T-cell (primary cell): ENCODE measurements at regions not wholly inside any gene's neighbourhood (a gene's known extent, or its start where the extent isn't known, plus 50 kb on each side); places are given as distances from the start of the nearest gene placed in this dataset.
A peak's percentile ranks its signal among the peaks of the same experiment; 100 is the strongest.

Experiments
- ATAC-seq, 4 experiments: fragments of 200-7000 bp in 3 of 4; fragments of 150-1000 bp in 1 of 4; cut with Tn5 transposase; replicated peaks in 1 of 4; 1 replicate in 3 of 4; 2 replicates in 1 of 4; pipeline ENCODE4 v1.10.0; 2021; ENCODE audit warnings: moderate library complexity in 3 of 4, mild to moderate bottlenecking in 2 of 4, moderate number of reproducible peaks in 1 of 4
- CTCF ChIA-PET, 2 donors: fragments of 300-600 bp; sonication (Branson Sonifier 250); formaldehyde crosslinking; loops; one replicate each; lab custom pipeline; 2022; ENCODE audit warnings: antibody characterized with exemption in 2 of 2; lab: Charles Lee
- POLR2A ChIA-PET, 2 donors: fragments of 300-600 bp; sonication (Branson Sonifier 250); formaldehyde crosslinking; loops; one replicate each; lab custom pipeline; 2022; ENCODE audit warnings: antibody characterized with exemption in 2 of 2; lab: Charles Lee
- DNase-seq, 35 experiments: peaks; one replicate each; pipeline versions ENCODE4 v3.0.0 to v3.0.0-alpha.2; 2013 to 2023
- H3K27ac ChIP-seq: one replicate; pipeline ENCODE4 v1.5.1; 2013; ENCODE audit warnings: low read length
- H3K27me3 ChIP-seq, 2 experiments: replicated peaks in 1 of 2; 1 replicate in 1 of 2; 2 replicates in 1 of 2; pipeline versions ENCODE4 v1.6.1 to v1.7.0; 2013; ENCODE audit warnings: low read length in 1 of 2, mixed read lengths in 1 of 2; ENCODE audit not compliant: control insufficient read depth in 2 of 2, insufficient read depth in 2 of 2; ENCODE audit errors: extremely low read depth in 1 of 2
- H3K36me3 ChIP-seq, 2 donors: 1 replicate in 1 of 2; 2 replicates in 1 of 2; pipeline versions ENCODE4 v1.6.1 to v1.7.0; 2013; ENCODE audit warnings: low read length in 1 of 2; ENCODE audit not compliant: control insufficient read depth in 2 of 2, insufficient read depth in 1 of 2; ENCODE audit errors: extremely low read depth in 1 of 2
- H3K4me1 ChIP-seq, 2 experiments: 1 replicate in 1 of 2; 2 replicates in 1 of 2; pipeline versions ENCODE4 v1.6.1 to v1.7.0; 2013; ENCODE audit warnings: low read length in 2 of 2, mixed read lengths in 1 of 2; ENCODE audit not compliant: insufficient read depth in 2 of 2, control insufficient read depth in 1 of 2; ENCODE audit errors: extremely low read depth in 1 of 2
- H3K4me3 ChIP-seq, 2 donors: 1 replicate in 1 of 2; 2 replicates in 1 of 2; pipeline versions ENCODE4 v1.5.1 to v1.7.0; 2013; ENCODE audit warnings: mild to moderate bottlenecking in 2 of 2, low read length in 1 of 2, moderate library complexity in 1 of 2; ENCODE audit not compliant: control insufficient read depth in 1 of 2; ENCODE audit errors: extremely low read depth in 1 of 2
- H3K9me3 ChIP-seq: 2 replicates; pipeline ENCODE4 v1.7.0; 2013
- H3K27ac Mint-ChIP-seq, 2 donors: one replicate each; pipeline ENCODE4 v1.8.0; 2020 to 2021; ENCODE audit warnings: mild to moderate bottlenecking in 2 of 2, mixed read lengths in 2 of 2
- H3K27me3 Mint-ChIP-seq, 2 donors: one replicate each; pipeline ENCODE4 v1.8.0; 2021 to 2022; ENCODE audit warnings: mixed read lengths in 2 of 2
- H3K36me3 Mint-ChIP-seq: one replicate; pipeline ENCODE4 v1.8.0; 2021; ENCODE audit warnings: mixed read lengths
- H3K4me1 Mint-ChIP-seq, 3 donors: one replicate each; pipeline ENCODE4 v1.8.0; 2020 to 2022; ENCODE audit warnings: mixed read lengths in 3 of 3, mild to moderate bottlenecking in 1 of 3
- H3K4me3 Mint-ChIP-seq, 3 donors: one replicate each; pipeline ENCODE4 v1.8.0; 2020 to 2022; ENCODE audit warnings: mild to moderate bottlenecking in 3 of 3, mixed read lengths in 3 of 3, moderate library complexity in 3 of 3
- H3K9me3 Mint-ChIP-seq, 3 donors: one replicate each; pipeline ENCODE4 v1.8.0; 2020 to 2022; ENCODE audit warnings: mixed read lengths in 3 of 3
- WGBS: methylation state at CpG from one replicate; pipeline ENCODE4 v1.1.5; 2013; ENCODE audit warnings: missing lambda C conversion rate; ENCODE audit not compliant: insufficient coverage; 5-methylcytosine and 5-hydroxymethylcytosine counted together

DNA sequence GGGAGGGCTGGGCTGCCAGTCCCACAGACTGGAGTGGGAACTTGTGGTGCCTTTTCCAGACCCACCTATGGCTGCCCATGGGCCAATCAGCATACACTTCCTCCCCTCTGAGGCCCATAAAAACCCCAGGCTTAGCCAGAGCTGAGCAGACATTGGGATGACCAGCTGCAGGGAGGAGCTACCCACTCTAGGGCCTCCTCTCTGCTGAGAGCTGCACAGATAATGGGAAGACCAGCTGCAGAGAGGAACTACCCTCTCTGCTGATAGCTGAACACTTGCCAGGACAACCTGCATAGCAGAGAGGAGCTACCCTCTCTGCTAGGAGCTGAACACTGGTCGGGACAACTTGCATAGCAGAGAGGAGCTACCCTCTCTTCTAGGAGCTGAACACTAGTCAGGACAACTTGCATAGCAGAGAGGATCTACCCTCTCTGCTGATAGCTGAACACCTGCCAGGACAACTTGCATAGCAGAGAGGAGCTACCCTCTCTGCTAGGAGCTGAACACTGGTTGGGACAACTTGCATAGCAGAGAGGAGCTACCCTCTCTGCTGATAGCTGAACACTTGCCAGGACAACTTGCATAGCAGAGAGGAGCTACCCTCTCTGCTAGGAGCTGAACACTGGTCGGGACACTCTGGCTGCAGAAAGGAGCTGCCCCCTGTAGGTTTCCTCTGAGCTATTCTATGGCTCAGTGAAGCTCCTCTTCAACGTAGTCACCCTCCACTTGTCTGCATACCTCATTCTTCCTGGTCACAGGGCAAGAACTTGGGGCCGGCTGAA, 88.3 kb upstream of the CACUL1 start:
- 38% methylated on average over 2 of the region's 4 CpGs for WGBS
- no peaks in the 10 kb centered on the region for H3K36me3 Mint-ChIP-seq
- H3K4me3 ChIP-seq = no peak overlapping the region
- H3K4me1 Mint-ChIP-seq = peaks cover 3 to 7% (median 6%) of the 10 kb centered on the region in 3 donors
- ChIA-PET CTCF (interaction anchor here in 1 of 2 donors (0.6 kb wide), 1 partner anchor 11 kb away, joined by 3 read pairs; no protein-coding TSS in a partner anchor), POLR2A (no interaction called here)
- ATAC-seq (no peak), DNase-seq (no peak)
- H3K9me3 ChIP-seq = no peaks in the 10 kb centered on the region
- H3K36me3 ChIP-seq = no peaks in the 10 kb centered on the region
- H3K27me3 ChIP-seq = peaks cover 0 to 3% of the 10 kb centered on the region in 2 experiments
- no peak overlapping the region for H3K27ac ChIP-seq
- H3K27me3 Mint-ChIP-seq = peaks cover 6 to 13% of the 10 kb centered on the region in 2 donors
- H3K27ac Mint-ChIP-seq = no peak overlapping the region
- no peaks in the 10 kb centered on the region for H3K4me1 ChIP-seq
- H3K4me3 Mint-ChIP-seq = no peak overlapping the region
- H3K9me3 Mint-ChIP-seq = no peaks in the 10 kb centered on the region

DNA sequence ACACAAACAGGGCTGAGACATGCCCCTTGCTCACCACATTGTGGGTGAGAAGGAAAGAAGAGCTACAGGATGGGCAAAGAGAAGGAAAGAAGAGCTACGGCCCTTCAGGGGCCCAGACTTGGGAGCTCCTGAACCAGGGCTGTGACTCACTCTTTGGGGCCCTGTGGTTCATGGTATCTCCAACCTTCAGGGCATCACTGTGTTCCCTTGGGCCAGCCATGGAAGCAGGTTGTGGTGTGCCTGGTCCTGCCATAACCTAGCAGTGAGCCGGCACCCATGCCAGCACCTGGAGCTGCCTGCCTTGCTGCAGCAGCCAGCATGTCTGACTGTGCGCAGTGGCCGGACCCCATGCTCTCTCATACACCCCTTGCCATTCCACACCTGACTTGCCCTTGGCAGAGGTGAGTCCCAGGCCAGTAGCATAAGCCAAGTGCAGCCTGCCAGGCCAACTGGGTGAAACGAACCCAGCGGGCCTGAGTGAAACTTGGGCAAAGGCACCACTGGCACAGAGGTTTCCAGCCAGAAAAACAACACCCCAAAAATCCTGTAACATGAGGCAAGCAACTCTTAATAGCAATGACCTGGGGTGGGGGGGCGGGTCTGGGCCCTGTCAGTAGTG, 89.0 kb upstream of the CACUL1 start:
- H3K4me3 ChIP-seq = no peak overlapping the region
- Mint-ChIP-seq H3K36me3 (no peaks in the 10 kb centered on the region), H3K4me1 (peaks cover 3 to 7% (median 6%) of the 10 kb centered on the region in 3 donors), H3K4me3 (no peak overlapping the region), H3K27me3 (peaks cover 6 to 13% of the 10 kb centered on the region in 2 donors), H3K9me3 (no peaks in the 10 kb centered on the region), H3K27ac (no peak overlapping the region)
- CTCF ChIA-PET = interaction anchor here in 1 of 2 donors (0.6 kb wide), 1 partner anchor 10 kb away, joined by 3 read pairs; no protein-coding TSS in a partner anchor
- H3K36me3 ChIP-seq = no peaks in the 10 kb centered on the region
- DNase-seq (no peak), ATAC-seq (no peak)
- no peak overlapping the region for H3K27ac ChIP-seq
- H3K9me3 ChIP-seq = no peaks in the 10 kb centered on the region
- POLR2A ChIA-PET = no interaction called here
- H3K27me3 ChIP-seq = peaks cover 0 to 3% of the 10 kb centered on the region in 2 experiments
- WGBS = 79% methylated on average over 4 of the region's 7 CpGs
- H3K4me1 ChIP-seq = no peaks in the 10 kb centered on the region

DNA sequence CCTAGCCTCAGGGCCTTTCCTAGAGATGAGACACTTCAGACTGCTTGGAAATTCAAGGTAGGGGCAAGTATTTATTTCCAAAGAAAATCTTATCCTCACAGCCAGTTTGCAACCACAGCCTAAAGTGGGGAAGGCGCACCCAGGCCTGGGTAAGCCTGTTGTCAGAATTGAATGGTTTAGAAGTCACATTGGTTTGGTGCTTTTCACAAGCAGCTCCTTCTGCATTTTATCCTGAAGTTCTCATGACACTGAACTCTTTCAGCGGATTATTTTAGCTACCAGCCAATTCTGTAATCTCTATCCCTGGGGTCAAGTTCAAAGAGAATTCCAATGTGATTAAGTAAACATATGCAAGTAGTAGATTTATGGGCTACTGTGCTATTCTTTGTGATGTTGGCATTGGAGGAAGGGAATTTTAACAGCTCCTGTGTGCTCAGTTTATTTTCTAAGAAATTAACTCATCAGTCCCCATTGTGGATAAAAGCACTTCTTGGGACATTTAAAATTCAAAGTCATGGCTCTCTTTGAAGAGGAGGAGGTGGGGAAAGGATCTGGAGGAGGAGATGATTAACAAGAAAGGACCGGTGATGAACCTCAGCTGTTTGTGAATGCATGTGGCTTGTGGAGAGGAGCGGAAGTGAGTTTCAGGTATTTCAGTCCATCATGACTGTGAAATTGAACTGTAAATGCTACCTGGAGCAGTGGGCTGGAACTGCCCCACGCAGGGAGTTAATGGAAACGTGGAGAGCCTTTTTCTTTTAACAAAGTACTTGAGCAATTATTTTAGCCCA, 90.2 kb upstream of the CACUL1 start:
- CTCF ChIA-PET = no interaction called here

DNA sequence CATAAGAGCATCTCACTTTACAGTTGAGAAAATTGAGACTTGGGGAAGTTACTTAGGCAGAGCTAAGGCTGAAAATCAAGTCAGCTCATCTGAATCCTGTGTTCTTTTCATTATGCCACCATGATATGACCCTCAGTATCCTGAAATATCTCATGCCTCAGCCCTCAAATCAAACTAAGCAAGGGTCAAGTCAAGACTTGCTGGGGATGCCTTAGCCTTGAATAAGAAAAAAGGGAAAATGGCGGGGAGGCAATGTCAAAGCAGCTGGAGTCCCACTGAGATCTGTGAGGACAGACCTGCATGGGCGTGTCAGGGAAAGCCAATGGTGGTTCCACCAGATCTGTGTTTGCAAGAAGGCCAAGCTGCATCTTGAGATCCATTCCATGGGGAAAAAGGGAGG, 91.0 kb upstream of the CACUL1 start:
- no peaks in the 10 kb centered on the region for H3K36me3 Mint-ChIP-seq
- H3K4me3 Mint-ChIP-seq = no peak overlapping the region
- POLR2A ChIA-PET = no interaction called here
- H3K4me1 ChIP-seq = no peaks in the 10 kb centered on the region
- no peak for DNase-seq
- no peak overlapping the region for H3K27ac Mint-ChIP-seq
- peaks cover 6 to 13% of the 10 kb centered on the region in 2 donors for H3K27me3 Mint-ChIP-seq
- no peak overlapping the region for H3K4me3 ChIP-seq
- no peaks in the 10 kb centered on the region for H3K9me3 ChIP-seq
- no peaks in the 10 kb centered on the region for H3K36me3 ChIP-seq
- peaks cover 0 to 3% of the 10 kb centered on the region in 2 experiments for H3K27me3 ChIP-seq
- no peak for ATAC-seq
- no peak overlapping the region for H3K27ac ChIP-seq
- no peaks in the 10 kb centered on the region for H3K4me1 Mint-ChIP-seq
- CTCF ChIA-PET = no interaction called here
- no peaks in the 10 kb centered on the region for H3K9me3 Mint-ChIP-seq
- 62% methylated on average over 2 of the region's 2 CpGs for WGBS

More for the DNA sequence above, 90.2 kb upstream of the CACUL1 start:
- Histone ChIP-seq H3K9me3 (no peaks in the 10 kb centered on the region), H3K36me3 (no peaks in the 10 kb centered on the region), H3K4me3 (no peak overlapping the region), H3K27me3 (peaks cover 0 to 3% of the 10 kb centered on the region in 2 experiments), H3K4me1 (no peaks in the 10 kb centered on the region), H3K27ac (no peak overlapping the region)
- Mint-ChIP-seq H3K9me3 (no peaks in the 10 kb centered on the region), H3K4me1 (peaks cover under 1 to 4% (median 3%) of the 10 kb centered on the region in 3 donors), H3K27ac (no peak overlapping the region), H3K4me3 (no peak overlapping the region), H3K27me3 (peaks cover 6 to 13% of the 10 kb centered on the region in 2 donors), H3K36me3 (no peaks in the 10 kb centered on the region)
- DNase-seq = no peak
- WGBS = 50% methylated on average over 1 of the region's 6 CpGs
- POLR2A ChIA-PET = no interaction called here
- ATAC-seq = no peak

DNA sequence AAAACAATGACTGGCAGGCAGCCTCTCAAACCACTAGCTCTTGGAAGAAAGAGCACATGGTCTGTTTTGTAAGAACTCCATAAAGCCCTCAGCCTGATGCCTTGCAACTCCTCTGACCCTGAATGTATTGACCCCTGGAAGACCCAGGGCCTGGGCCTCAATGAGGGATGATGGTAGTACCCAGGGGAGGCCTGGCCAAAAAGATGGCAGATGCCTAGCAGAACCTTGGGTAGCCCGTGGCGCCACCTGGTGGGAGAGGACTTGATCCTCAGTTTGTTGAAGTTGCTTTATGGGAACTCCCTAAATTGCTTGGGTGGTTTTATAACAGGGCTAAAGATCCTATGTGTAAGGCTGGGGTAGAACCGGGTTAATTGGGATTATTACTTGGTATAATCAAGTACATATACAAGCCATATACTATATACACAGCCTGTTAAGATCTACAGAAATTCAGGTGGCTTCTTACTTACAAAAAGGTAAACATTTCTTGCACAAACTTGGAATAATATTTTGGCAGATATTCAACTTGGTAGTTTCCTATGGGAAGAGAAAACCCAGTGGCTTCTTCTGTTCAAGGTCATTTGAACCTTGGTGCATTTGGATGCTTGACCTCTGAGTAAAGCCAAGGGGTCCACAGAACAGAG, 95.8 kb upstream of the CACUL1 start:
- Mint-ChIP-seq H3K9me3 (no peaks in the 10 kb centered on the region), H3K4me3 (no peak overlapping the region), H3K27ac (no peak overlapping the region), H3K36me3 (no peaks in the 10 kb centered on the region), H3K27me3 (peaks cover 8 to 11% of the 10 kb centered on the region in 2 donors), H3K4me1 (no peaks in the 10 kb centered on the region)
- DNase-seq (peak in 34 of 35 experiments; percentile 15 to 67 (median 49)), ATAC-seq (no peak)
- no peaks in the 10 kb centered on the region for H3K36me3 ChIP-seq
- no peaks in the 10 kb centered on the region for H3K9me3 ChIP-seq
- ChIA-PET POLR2A (no interaction called here), CTCF (interaction anchor here in 1 of 2 donors (1.0 kb wide), 1 partner anchor 282 kb away, joined by 5 read pairs; no protein-coding TSS in a partner anchor)
- H3K27ac ChIP-seq = no peak overlapping the region
- WGBS = no CpG with 5 or more reads among the region's 3 CpGs
- peaks cover 0 to 6% of the 10 kb centered on the region in 2 experiments for H3K27me3 ChIP-seq
- H3K4me3 ChIP-seq = no peak overlapping the region
- no peaks in the 10 kb centered on the region for H3K4me1 ChIP-seq
